22Rv1 (cell line): ENCODE measurements at regions not wholly inside any gene's neighbourhood (a gene's known extent, or its start where the extent isn't known, plus 50 kb on each side); places are given as distances from the start of the nearest gene placed in this dataset.
"Not testable (repeated sequence)": the region's sequence is repeated elsewhere in the genome, so short reads cannot be mapped to it uniquely, and the experiment has no call there.

Experiments used
- H3K27ac ChIP-seq: fragments of 450-650 bp; 2 replicates; pipeline ENCODE4 v1.5.1; 2017
- CTCF ChIP-seq: fragments of 450-650 bp; IDR thresholded peaks from 2 replicates; pipeline ENCODE4 v1.5.1; 2017; ENCODE audit warnings: mild to moderate bottlenecking
- ZFX ChIP-seq: fragments of 450-650 bp; IDR thresholded peaks from 2 replicates; pipeline ENCODE4 v1.6.1; 2017; ENCODE audit warnings: antibody characterized with exemption, borderline replicate concordance

GRCh38 chr9:25025686-25026085 lies 480.0 kb upstream of the IZUMO3 start:
- TF ChIP-seq CTCF (no peak), ZFX (no peak)
- no peak overlapping the region for H3K27ac ChIP-seq

GRCh38 chr9:25025156-25025555 lies 479.5 kb upstream of the IZUMO3 start:
- TF ChIP-seq CTCF (no peak), ZFX (no peak)
- no peak overlapping the region for H3K27ac ChIP-seq

- no peak overlapping the region for H3K27ac ChIP-seq
- TF ChIP-seq CTCF = no peak
- TF ChIP-seq ZFX = no peak
Observed at GRCh38 chr9:25017779-25018178, 472.1 kb upstream of the IZUMO3 start.

- H3K27ac ChIP-seq = no peak overlapping the region
- no peak for TF ChIP-seq ZFX
- no peak for TF ChIP-seq CTCF
Observed at GRCh38 chr9:25010027-25010662, 464.4 kb upstream of the IZUMO3 start.

- peak; percentile 44 for TF ChIP-seq CTCF
- TF ChIP-seq ZFX = no peak
- H3K27ac ChIP-seq = no peak overlapping the region
Observed at GRCh38 chr9:25003686-25004085, 458.0 kb upstream of the IZUMO3 start.

- H3K27ac ChIP-seq = no peak overlapping the region
- TF ChIP-seq CTCF (no peak), ZFX (no peak)
Observed at GRCh38 chr9:24986331-24986730, 440.6 kb upstream of the IZUMO3 start.

- H3K27ac ChIP-seq = not testable (repeated sequence)
Observed at GRCh38 chr9:24970780-24971179, 425.1 kb upstream of the IZUMO3 start.

- TF ChIP-seq CTCF = no peak
- TF ChIP-seq ZFX = no peak
- H3K27ac ChIP-seq = no peak overlapping the region
Observed at GRCh38 chr9:24961762-24962161, 416.1 kb upstream of the IZUMO3 start.
